ENCODE measurements at regions not wholly inside any gene's neighbourhood (a gene's known extent, or its start where the extent isn't known, plus 50 kb on each side); places are given as distances from the start of the nearest gene placed in this dataset.

GRCh38 chr18:47747260-47747795 is 183.1 kb downstream of the SMAD2 start:
- Histone ChIP-seq H4K20me1 (no peaks in the 10 kb centered on the region), H3K36me3 (no peaks in the 10 kb centered on the region), H3K27ac (no peak overlapping the region), H3K4me1 (peaks cover 13% of the 10 kb centered on the region), H3K27me3 (no peaks in the 10 kb centered on the region), H3K4me2 (no peak overlapping the region), H3K4me3 (no peak overlapping the region), H3K9me3 (no peaks in the 10 kb centered on the region), H3K9ac (no peak overlapping the region)
- no peak for TF ChIP-seq Cebpa-rat (IDR thresholded peaks at IDR 0.05)

- Histone ChIP-seq H3K9me3 (no peaks in the 10 kb centered on the region), H3K4me1 (peaks cover 13% of the 10 kb centered on the region), H3K27ac (no peak overlapping the region), H3K27me3 (no peaks in the 10 kb centered on the region), H4K20me1 (no peaks in the 10 kb centered on the region), H3K4me3 (no peak overlapping the region), H3K9ac (no peak overlapping the region), H3K4me2 (no peak overlapping the region), H3K36me3 (no peaks in the 10 kb centered on the region)
- no peak for TF ChIP-seq Cebpa-rat (IDR thresholded peaks at IDR 0.05)
Measured at GRCh38 chr18:47746615-47747014, 183.8 kb downstream of the SMAD2 start.

- H3K4me2 ChIP-seq = no peak overlapping the region
- H3K4me1 ChIP-seq = peaks cover 13% of the 10 kb centered on the region
- no peak overlapping the region for H3K4me3 ChIP-seq
- no peaks in the 10 kb centered on the region for H3K36me3 ChIP-seq
- TF ChIP-seq Cebpa-rat (IDR thresholded peaks at IDR 0.05) = no peak
- H3K27me3 ChIP-seq = no peaks in the 10 kb centered on the region
- no peak overlapping the region for H3K9ac ChIP-seq
- H3K9me3 ChIP-seq = no peaks in the 10 kb centered on the region
- no peaks in the 10 kb centered on the region for H4K20me1 ChIP-seq
- H3K27ac ChIP-seq = no peak overlapping the region
Measured at GRCh38 chr18:47745227-47745626, 185.2 kb downstream of the SMAD2 start.

GRCh38 chr18:47737956-47738355 is 192.5 kb downstream of the SMAD2 start:
- H3K9ac ChIP-seq = no peak overlapping the region
- peaks cover 5% of the 10 kb centered on the region; the same call in 1 of the 2 replicates for H3K9me3 ChIP-seq
- no peaks in the 10 kb centered on the region for H3K36me3 ChIP-seq
- H3K27me3 ChIP-seq = no peaks in the 10 kb centered on the region
- H3K4me2 ChIP-seq = peak overlapping the region; percentile 72
- H4K20me1 ChIP-seq = no peaks in the 10 kb centered on the region
- H3K4me3 ChIP-seq = no peak overlapping the region
- peaks cover 17% of the 10 kb centered on the region for H3K4me1 ChIP-seq
- peak overlapping the region; percentile 48 for H3K27ac ChIP-seq
- no peak for TF ChIP-seq Cebpa-rat (IDR thresholded peaks at IDR 0.05)

- no peak overlapping the region for H3K9ac ChIP-seq
- H3K9me3 ChIP-seq = peaks cover 5% of the 10 kb centered on the region; the same call in 1 of the 2 replicates
- H3K4me1 ChIP-seq = peaks cover 17% of the 10 kb centered on the region
- H3K4me3 ChIP-seq = no peak overlapping the region
- no peak for TF ChIP-seq Cebpa-rat (IDR thresholded peaks at IDR 0.05)
- H4K20me1 ChIP-seq = no peaks in the 10 kb centered on the region
- no peaks in the 10 kb centered on the region for H3K27me3 ChIP-seq
- H3K27ac ChIP-seq = peak overlapping the region; percentile 48
- peak overlapping the region; percentile 72 for H3K4me2 ChIP-seq
- H3K36me3 ChIP-seq = no peaks in the 10 kb centered on the region
Measured at GRCh38 chr18:47737198-47737830, 193.1 kb downstream of the SMAD2 start.

GRCh38 chr18:47736376-47737140 is 193.9 kb downstream of the SMAD2 start:
- Histone ChIP-seq H3K9me3 (peaks cover 5% of the 10 kb centered on the region; the same call in 1 of the 2 replicates), H3K4me3 (no peak overlapping the region), H3K27ac (no peak overlapping the region), H3K36me3 (no peaks in the 10 kb centered on the region), H3K4me2 (no peak overlapping the region), H3K9ac (no peak overlapping the region), H4K20me1 (no peaks in the 10 kb centered on the region), H3K27me3 (no peaks in the 10 kb centered on the region), H3K4me1 (peaks cover 17% of the 10 kb centered on the region)
- no peak for TF ChIP-seq Cebpa-rat (IDR thresholded peaks at IDR 0.05)

GRCh38 chr18:47735041-47735702 is 195.3 kb downstream of the SMAD2 start:
- Histone ChIP-seq H3K4me1 (peaks cover 17% of the 10 kb centered on the region), H3K9me3 (peaks cover 5% of the 10 kb centered on the region; the same call in 1 of the 2 replicates), H3K4me2 (no peak overlapping the region), H3K36me3 (no peaks in the 10 kb centered on the region), H3K9ac (no peak overlapping the region), H4K20me1 (no peaks in the 10 kb centered on the region), H3K27ac (no peak overlapping the region), H3K4me3 (no peak overlapping the region), H3K27me3 (no peaks in the 10 kb centered on the region)
- TF ChIP-seq Cebpa-rat (IDR thresholded peaks at IDR 0.05) = no peak

GRCh38 chr18:47731276-47731675 is 199.2 kb downstream of the SMAD2 start:
- Histone ChIP-seq H3K4me1 (no peaks in the 10 kb centered on the region), H3K27ac (no peak overlapping the region), H3K4me3 (no peak overlapping the region), H4K20me1 (no peaks in the 10 kb centered on the region), H3K4me2 (no peak overlapping the region), H3K9ac (no peak overlapping the region), H3K9me3 (no peaks in the 10 kb centered on the region), H3K36me3 (no peaks in the 10 kb centered on the region), H3K27me3 (no peaks in the 10 kb centered on the region)
- no peak for TF ChIP-seq Cebpa-rat (IDR thresholded peaks at IDR 0.05)

- H3K27ac ChIP-seq = no peak overlapping the region
- H3K9me3 ChIP-seq = no peaks in the 10 kb centered on the region
- H3K27me3 ChIP-seq = no peaks in the 10 kb centered on the region
- no peak overlapping the region for H3K9ac ChIP-seq
- H4K20me1 ChIP-seq = no peaks in the 10 kb centered on the region
- H3K4me2 ChIP-seq = no peak overlapping the region
- no peak overlapping the region for H3K4me3 ChIP-seq
- no peaks in the 10 kb centered on the region for H3K36me3 ChIP-seq
- TF ChIP-seq Cebpa-rat (IDR thresholded peaks at IDR 0.05) = no peak
- no peaks in the 10 kb centered on the region for H3K4me1 ChIP-seq
Measured at GRCh38 chr18:47730795-47731194, 199.7 kb downstream of the SMAD2 start.

- H3K27me3 ChIP-seq = no peaks in the 10 kb centered on the region
- H3K4me3 ChIP-seq = no peak overlapping the region
- H3K9me3 ChIP-seq = no peaks in the 10 kb centered on the region
- H3K27ac ChIP-seq = no peak overlapping the region
- H3K4me1 ChIP-seq = no peaks in the 10 kb centered on the region
- H3K9ac ChIP-seq = no peak overlapping the region
- no peak for TF ChIP-seq Cebpa-rat (IDR thresholded peaks at IDR 0.05)
- no peaks in the 10 kb centered on the region for H4K20me1 ChIP-seq
- no peaks in the 10 kb centered on the region for H3K36me3 ChIP-seq
- H3K4me2 ChIP-seq = no peak overlapping the region
Measured at GRCh38 chr18:47729356-47729755, 201.1 kb downstream of the SMAD2 start.
